SK-N-MC (cell line): ENCODE measurements at regions not wholly inside any gene's neighbourhood (a gene's known extent, or its start where the extent isn't known, plus 50 kb on each side); places are given as distances from the start of the nearest gene placed in this dataset.
"Not testable (repeated sequence)": the region's sequence is repeated elsewhere in the genome, so short reads cannot be mapped to it uniquely, and the experiment has no call there.

Experiments used
- DNase-seq: peaks from one replicate; pipeline ENCODE4 v3.0.0-alpha.2; 2011; ENCODE audit warnings: low read depth, low spot score
- H3K27ac ChIP-seq: fragments of 200-600 bp; sonication (generic); 2 replicates; pipeline ENCODE4 v1.5.1; 2016; ENCODE audit warnings: mixed run types
- H3K36me3 ChIP-seq: fragments of 200-600 bp; sonication (generic); 2 replicates; pipeline ENCODE4 v1.6.1; 2017; ENCODE audit warnings: antibody characterized with exemption, low read length, mixed read lengths; ENCODE audit not compliant: insufficient read depth
- H3K4me3 ChIP-seq: fragments of 200-600 bp; sonication (generic); 2 replicates; pipeline ENCODE4 v1.5.1; 2016
- H3K9ac ChIP-seq: fragments of 200-600 bp; sonication (generic); 2 replicates; pipeline ENCODE4 v1.8.0; 2017; ENCODE audit warnings: mixed run types, mixed read lengths; ENCODE audit not compliant: insufficient read length
- H3K9me3 ChIP-seq: fragments of 200-600 bp; sonication (generic); 2 replicates; pipeline ENCODE4 v1.6.1; 2017; ENCODE audit warnings: low read depth, mild to moderate bottlenecking, antibody characterized with exemption, low read length, moderate library complexity, mixed read lengths
- EZH2 ChIP-seq: fragments of 200-600 bp; sonication (generic); IDR thresholded peaks from one replicate; pipeline ENCODE4 v1.6.1; 2017; ENCODE audit warnings: antibody characterized with exemption
- FOXP2 ChIP-seq: optimal IDR thresholded peaks from 2 replicates; pipeline ENCODE3; 2011; ENCODE audit warnings: mild to moderate bottlenecking, moderate library complexity; ENCODE audit not compliant: insufficient read depth; ENCODE audit errors: extremely low read length, control extremely low read depth
- POLR2AphosphoS5 ChIP-seq: IDR thresholded peaks from 2 replicates; pipeline ENCODE4 v1.6.1; 2012; ENCODE audit warnings: mild to moderate bottlenecking, low read depth, low read length, borderline replicate concordance

DNA sequence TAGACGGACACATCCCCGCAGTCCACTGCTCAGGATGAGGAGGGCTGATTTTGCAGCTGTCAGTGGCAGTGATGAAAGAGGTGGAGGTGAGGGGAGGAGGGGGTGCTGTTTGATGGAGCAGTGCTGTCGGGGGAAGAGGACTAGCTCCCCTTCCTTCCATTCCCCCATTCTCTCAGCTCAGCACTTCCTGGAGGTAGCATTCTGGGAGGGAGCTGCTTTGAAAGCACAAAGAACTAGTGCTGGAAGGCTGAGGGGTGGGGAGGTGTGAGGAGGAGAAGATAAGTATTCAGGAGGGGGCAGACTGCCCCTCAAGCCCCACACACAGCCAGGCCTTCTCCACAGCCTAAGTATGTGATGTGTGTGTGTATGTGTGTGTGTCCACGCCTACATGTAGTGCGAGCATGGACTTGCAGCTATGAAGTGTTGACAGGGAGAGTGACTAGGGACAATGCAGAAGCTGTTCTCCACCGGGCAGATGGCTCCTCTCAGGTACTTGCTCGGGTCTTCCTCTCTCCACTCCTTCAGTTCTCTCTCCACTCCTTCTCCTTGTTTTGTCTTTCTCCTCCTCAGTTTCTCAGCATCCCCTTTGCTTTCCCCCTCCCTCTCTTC, 65.5 kb upstream of the HSPA9 start:
- no peak overlapping the region for H3K27ac ChIP-seq
- DNase-seq = no peak
- no peaks in the 10 kb centered on the region for H3K9me3 ChIP-seq
- TF ChIP-seq POLR2AphosphoS5 (no peak), FOXP2 (no peak), EZH2 (no peak)
- H3K36me3 ChIP-seq = no peaks in the 10 kb centered on the region
- H3K9ac ChIP-seq = no peak overlapping the region
- no peak overlapping the region for H3K4me3 ChIP-seq

DNA sequence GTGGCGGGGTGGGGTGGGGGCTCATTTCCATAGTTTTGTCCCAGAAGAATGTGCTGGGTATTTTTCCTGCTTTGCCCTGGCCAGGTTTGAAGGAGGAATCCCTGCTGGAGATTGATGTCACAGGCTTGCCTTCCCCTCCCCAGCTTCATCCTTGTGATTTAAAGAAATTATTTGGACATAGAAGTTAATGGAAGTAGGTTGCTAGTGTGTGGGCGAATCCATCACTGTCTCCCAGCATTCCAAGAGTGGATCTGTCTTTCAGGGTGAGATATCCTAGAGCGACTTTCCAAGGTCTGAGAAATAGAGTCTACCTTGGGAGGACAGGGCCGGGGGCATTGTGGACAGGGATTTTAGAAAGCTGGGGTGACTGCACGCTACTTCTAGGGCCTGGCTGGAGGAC, 64.9 kb upstream of the HSPA9 start:
- Histone ChIP-seq H3K4me3 (no peak overlapping the region), H3K36me3 (no peaks in the 10 kb centered on the region), H3K27ac (no peak overlapping the region), H3K9me3 (no peaks in the 10 kb centered on the region), H3K9ac (no peak overlapping the region)
- TF ChIP-seq EZH2 (no peak), FOXP2 (no peak), POLR2AphosphoS5 (no peak)
- no peak for DNase-seq

DNA sequence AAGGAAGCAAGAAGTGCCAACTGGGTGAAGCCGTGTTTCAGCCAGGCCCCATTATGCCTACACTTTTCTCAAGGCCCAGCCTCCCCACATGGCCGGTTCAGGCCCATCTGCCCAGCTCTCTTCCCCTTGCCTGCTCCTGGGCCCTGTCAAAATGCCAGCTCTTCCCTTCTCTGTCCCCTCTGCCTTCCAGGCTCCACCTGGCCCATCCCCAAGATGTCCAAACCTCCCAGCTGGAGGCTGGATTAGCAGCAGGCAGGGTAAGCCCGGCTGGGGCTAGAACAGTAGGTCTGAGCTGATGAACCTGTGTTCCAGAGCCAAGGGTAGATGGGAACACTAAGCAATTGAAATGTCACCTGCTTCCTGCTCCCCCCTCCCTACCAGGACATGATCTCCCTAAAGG, 64.1 kb upstream of the HSPA9 start:
- no peak overlapping the region for H3K27ac ChIP-seq
- H3K9ac ChIP-seq = no peak overlapping the region
- no peaks in the 10 kb centered on the region for H3K36me3 ChIP-seq
- H3K4me3 ChIP-seq = no peak overlapping the region
- TF ChIP-seq FOXP2 (no peak), EZH2 (no peak), POLR2AphosphoS5 (no peak)
- H3K9me3 ChIP-seq = no peaks in the 10 kb centered on the region
- no peak for DNase-seq

DNA sequence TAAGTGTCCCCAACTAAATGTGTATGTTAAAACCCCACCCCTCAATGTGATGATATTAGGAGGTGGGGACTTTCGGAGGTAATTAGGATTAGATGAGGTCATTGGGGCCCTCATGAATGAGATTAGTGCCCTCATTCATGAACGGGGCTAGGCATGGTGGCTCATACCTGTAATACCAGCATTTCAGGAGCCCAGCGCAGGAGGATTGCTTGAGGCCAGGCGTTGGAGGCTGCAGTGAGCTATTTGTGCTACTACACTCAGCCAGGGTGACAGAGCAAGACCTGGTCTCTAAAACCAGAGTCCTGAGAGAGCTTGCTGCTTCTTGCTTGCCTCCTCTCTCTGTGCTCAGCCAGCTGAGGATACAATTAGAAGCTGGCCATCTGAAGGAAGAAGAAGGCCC, 62.1 kb upstream of the HSPA9 start:
- no peaks in the 10 kb centered on the region for H3K9me3 ChIP-seq
- H3K36me3 ChIP-seq = no peaks in the 10 kb centered on the region
- no peak overlapping the region for H3K27ac ChIP-seq
- DNase-seq = no peak
- TF ChIP-seq POLR2AphosphoS5 (no peak), EZH2 (no peak), FOXP2 (no peak)
- H3K4me3 ChIP-seq = no peak overlapping the region
- H3K9ac ChIP-seq = no peak overlapping the region

DNA sequence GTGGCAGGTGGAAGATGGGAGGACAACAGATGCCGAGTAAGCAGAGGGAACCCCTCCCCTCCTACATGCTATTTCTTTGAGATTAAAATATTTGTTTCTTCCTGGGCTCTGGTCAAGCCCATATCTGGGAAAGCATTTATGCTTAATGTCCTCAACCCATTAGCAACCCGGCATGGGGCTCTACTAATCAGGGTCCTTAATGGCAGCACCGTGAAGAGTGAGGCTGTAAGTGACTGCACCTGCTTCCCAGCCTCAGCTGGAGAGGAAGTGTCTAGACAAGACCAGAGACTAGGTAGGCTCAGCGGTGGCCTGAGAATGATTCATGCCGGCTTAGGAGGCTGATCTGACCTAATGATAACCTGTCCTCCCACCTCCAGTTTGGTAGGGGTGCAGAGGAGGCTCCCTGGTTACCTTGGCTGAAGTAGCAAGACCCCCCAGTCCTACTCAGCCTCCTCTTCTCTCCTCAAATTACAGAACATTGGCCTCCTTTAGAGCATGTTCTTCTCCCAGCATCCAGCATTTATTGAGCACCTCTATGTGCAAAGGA, 61.3 kb upstream of the HSPA9 start:
- no peak for DNase-seq
- Histone ChIP-seq H3K9me3 (no peaks in the 10 kb centered on the region), H3K4me3 (no peak overlapping the region), H3K36me3 (no peaks in the 10 kb centered on the region), H3K27ac (no peak overlapping the region), H3K9ac (no peak overlapping the region)
- TF ChIP-seq EZH2 (no peak), FOXP2 (no peak), POLR2AphosphoS5 (no peak)

DNA sequence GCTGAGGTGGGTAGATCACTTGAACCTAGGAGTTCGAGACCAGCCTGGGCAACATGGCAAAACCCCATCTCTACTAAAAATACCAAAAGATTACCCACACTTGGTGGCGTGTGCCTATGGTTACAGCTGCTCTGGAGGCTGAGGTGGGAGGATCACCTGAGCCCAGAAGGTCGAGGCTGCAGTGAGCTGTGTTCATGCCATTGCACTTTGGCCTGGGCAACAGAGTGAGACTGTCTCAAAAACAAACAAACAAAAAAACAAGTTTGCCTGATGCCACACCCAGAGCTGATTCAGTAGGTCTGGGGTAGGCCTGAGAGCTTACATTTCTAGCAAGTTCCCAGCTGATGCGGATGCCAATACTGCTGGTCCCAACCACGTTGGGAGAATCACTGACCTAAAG, 60.5 kb upstream of the HSPA9 start:
- Histone ChIP-seq H3K9me3 (no peaks in the 10 kb centered on the region), H3K36me3 (no peaks in the 10 kb centered on the region), H3K4me3 (no peak overlapping the region), H3K27ac (no peak overlapping the region), H3K9ac (no peak overlapping the region)
- TF ChIP-seq FOXP2 (no peak), EZH2 (no peak), POLR2AphosphoS5 (no peak)
- no peak for DNase-seq

DNA sequence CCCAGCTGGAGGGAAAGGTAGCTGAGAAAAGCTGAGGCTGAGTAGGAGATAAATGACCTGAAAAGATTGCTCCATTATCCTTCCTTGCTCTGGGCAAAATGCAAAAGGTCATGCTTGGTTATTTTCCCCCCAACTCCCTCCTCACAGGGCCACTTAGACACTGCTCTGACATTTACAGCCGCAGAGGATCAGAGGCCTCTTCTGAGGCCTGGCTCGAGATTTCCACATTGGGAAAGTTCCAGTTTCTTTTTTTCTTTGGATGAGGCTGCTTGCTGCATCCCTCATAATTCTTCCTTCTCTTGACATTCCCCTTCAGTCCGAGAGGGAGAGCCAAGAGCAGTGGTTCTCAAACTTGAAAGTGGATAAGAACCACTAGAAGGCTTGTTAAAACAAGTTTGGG, 60.1 kb upstream of the HSPA9 start:
- DNase-seq = no peak
- Histone ChIP-seq H3K27ac (no peak overlapping the region), H3K9me3 (no peaks in the 10 kb centered on the region), H3K4me3 (no peak overlapping the region), H3K36me3 (no peaks in the 10 kb centered on the region), H3K9ac (no peak overlapping the region)
- TF ChIP-seq POLR2AphosphoS5 (no peak), EZH2 (no peak), FOXP2 (no peak)

DNA sequence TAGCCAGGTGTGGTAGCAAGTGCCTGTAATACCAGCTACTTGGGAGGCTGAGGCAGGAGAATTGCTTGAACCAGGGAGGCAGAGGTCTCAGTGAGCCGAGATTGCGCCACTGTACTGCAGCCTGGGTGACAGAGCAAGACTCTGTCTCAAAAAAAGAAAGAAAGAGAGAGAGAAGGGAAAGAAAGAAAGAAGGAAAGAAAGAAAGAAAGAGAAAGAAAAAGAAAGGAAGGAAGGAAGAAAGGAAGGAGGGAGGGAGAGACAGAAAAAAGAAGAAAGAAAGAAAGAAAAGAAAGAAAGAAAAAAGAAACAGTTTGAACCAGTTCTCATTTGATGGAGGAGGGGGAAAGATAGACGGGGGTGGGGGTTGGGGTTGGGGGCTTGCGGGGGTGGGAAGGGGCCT, 59.6 kb upstream of the HSPA9 start:
- H3K9me3 ChIP-seq, H3K27ac ChIP-seq, H3K36me3 ChIP-seq, DNase-seq, H3K4me3 ChIP-seq, H3K9ac ChIP-seq: not testable (repeated sequence)

DNA sequence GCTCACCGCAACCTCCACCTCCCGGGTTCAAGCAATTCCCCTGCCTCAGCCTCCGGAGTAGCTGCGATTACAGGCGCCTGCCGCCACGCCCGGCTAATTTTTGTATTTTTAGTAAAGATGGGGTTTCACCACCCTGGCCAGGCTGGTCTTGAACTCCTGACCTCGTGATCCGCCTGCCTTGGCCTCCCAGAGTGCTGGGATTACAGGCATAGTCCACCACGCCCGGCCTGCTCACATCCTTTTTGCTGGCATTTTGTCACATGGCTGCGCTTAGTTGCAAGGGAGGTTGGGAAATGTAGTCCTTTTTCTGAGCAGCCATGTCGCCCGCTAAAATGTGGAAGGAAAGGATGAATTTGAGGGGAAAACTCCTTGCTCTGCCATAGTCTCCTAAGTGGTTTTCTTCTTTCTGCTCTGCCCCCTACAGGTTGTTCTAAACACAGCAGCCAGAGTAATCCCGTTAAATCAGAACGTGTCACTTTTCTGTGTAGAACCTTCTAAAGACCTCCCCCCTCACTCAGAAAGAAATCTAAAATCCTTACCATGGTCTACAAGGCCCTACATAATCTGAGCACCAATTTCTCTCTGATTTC, 57.8 kb upstream of the HSPA9 start:
- no peak overlapping the region for H3K4me3 ChIP-seq
- H3K36me3 ChIP-seq = no peaks in the 10 kb centered on the region
- no peak for DNase-seq
- H3K27ac ChIP-seq = no peak overlapping the region
- no peaks in the 10 kb centered on the region for H3K9me3 ChIP-seq
- TF ChIP-seq FOXP2 (no peak), EZH2 (no peak), POLR2AphosphoS5 (no peak)
- H3K9ac ChIP-seq = no peak overlapping the region
